ENCODE measurements at regions not wholly inside any gene's neighbourhood (a gene's known extent, or its start where the extent isn't known, plus 50 kb on each side); places are given as distances from the start of the nearest gene placed in this dataset.

GRCh38 chr9:28267351-28267750, 694.1 kb upstream of the C9orf72 start:
- no peak for TF ChIP-seq MTA3 (CRISPR knock-in tag; IDR thresholded peaks at IDR 0.05)
- no peak for TF ChIP-seq ZNF788 (CRISPR knock-in tag; IDR thresholded peaks at IDR 0.05; ENCODE audit: borderline replicate concordance)
- TF ChIP-seq ATF7 (IDR thresholded peaks at IDR 0.05) = no peak
- no peak for TF ChIP-seq ATF7 (CRISPR knock-in tag; IDR thresholded peaks at IDR 0.05)
- TF ChIP-seq XRCC5 (optimal IDR thresholded peaks at IDR 0.05; ENCODE audit: low read length) = no peak
- no peak for TF ChIP-seq THYN1 (CRISPR knock-in tag; IDR thresholded peaks at IDR 0.05; ENCODE audit: borderline replicate concordance, low read depth)
